Epithelial cell of esophagus (primary cell): ENCODE measurements at regions not wholly inside any gene's neighbourhood (a gene's known extent, or its start where the extent isn't known, plus 50 kb on each side); places are given as distances from the start of the nearest gene placed in this dataset.

Experiments used
- DNase-seq: peaks from one replicate; pipeline ENCODE4 v3.0.0; 2010; ENCODE audit warnings: low read depth
- H3K4me3 ChIP-seq: 2 replicates; pipeline ENCODE4 v1.5.1; 2011; ENCODE audit warnings: mild to moderate bottlenecking, low read length, control low read depth
- TF ChIP-seq, protein P1 (sequence below): IDR thresholded peaks from 2 replicates; pipeline ENCODE4 v1.5.1; 2011; ENCODE audit warnings: low read depth, mild to moderate bottlenecking, low read length, control low read depth, inconsistent platforms; ENCODE audit not compliant: insufficient read depth; ENCODE audit errors: missing control alignments

- no peak for DNase-seq
- H3K4me3 ChIP-seq: no peak overlapping the region
- TF ChIP-seq, protein P1, sequence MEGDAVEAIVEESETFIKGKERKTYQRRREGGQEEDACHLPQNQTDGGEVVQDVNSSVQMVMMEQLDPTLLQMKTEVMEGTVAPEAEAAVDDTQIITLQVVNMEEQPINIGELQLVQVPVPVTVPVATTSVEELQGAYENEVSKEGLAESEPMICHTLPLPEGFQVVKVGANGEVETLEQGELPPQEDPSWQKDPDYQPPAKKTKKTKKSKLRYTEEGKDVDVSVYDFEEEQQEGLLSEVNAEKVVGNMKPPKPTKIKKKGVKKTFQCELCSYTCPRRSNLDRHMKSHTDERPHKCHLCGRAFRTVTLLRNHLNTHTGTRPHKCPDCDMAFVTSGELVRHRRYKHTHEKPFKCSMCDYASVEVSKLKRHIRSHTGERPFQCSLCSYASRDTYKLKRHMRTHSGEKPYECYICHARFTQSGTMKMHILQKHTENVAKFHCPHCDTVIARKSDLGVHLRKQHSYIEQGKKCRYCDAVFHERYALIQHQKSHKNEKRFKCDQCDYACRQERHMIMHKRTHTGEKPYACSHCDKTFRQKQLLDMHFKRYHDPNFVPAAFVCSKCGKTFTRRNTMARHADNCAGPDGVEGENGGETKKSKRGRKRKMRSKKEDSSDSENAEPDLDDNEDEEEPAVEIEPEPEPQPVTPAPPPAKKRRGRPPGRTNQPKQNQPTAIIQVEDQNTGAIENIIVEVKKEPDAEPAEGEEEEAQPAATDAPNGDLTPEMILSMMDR: no peak
Observed at GRCh38 chr1:11426617-11427016, 52.3 kb upstream of the DISP3 start.

DNA sequence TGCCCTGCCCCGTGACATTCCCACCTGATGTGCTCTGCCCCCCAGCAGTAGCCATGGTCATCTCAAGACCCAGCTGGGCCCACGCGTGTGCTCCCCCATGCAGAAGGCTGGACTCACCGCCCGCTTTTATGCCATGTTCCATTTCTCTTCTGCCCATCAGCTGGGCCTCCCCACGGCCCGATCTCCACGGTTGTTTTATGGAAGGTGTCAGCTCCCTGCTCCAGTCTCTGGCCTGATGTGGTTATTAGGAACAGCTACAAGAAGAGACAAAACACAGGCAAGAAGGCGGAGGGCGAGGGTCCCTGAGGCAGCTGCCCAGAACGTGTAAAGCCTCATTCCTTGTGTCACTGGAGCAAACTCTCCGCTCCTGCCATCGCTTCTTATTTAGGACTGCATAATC lies 50.2 kb upstream of the DISP3 start:
- TF ChIP-seq, protein P1: no peak
- H3K4me3 ChIP-seq: no peak overlapping the region
- no peak for DNase-seq
